ENCODE measurements at regions not wholly inside any gene's neighbourhood (a gene's known extent, or its start where the extent isn't known, plus 50 kb on each side); places are given as distances from the start of the nearest gene placed in this dataset.
A peak's percentile ranks its signal among the peaks of the same experiment; 100 is the strongest.

- Histone ChIP-seq H2BK12ac (ENCODE audit: low read depth, low read length) (no peak overlapping the region), H3K79me2 (ENCODE audit: control insufficient read depth in 1 of 2, insufficient read depth in 2 of 2, low read length in 2 of 2) (no peaks in the 10 kb centered on the region), H2AK5ac (ENCODE audit: low read depth, low read length) (no peak overlapping the region), H4K8ac (ENCODE audit: extremely low read depth, insufficient read depth, low read length) (no peak overlapping the region), H2BK15ac (ENCODE audit: low read length) (no peak overlapping the region), H3K79me1 (ENCODE audit: low read depth, low read length) (no peaks in the 10 kb centered on the region), H3K4me2 (ENCODE audit: insufficient read depth in 1 of 2, low read depth in 2 of 2, low read length in 2 of 2) (no peak overlapping the region), H4K20me1 (replicated peaks in 1 of 2; ENCODE audit: control insufficient read depth in 1 of 2, insufficient read depth in 2 of 2, low read length in 2 of 2) (no peaks in the 10 kb centered on the region), H2BK20ac (ENCODE audit: low read length) (no peak overlapping the region), H4K5ac (ENCODE audit: insufficient read length, low read depth, low read length) (no peak overlapping the region), H3K18ac (ENCODE audit: extremely low read depth, low read length) (no peak overlapping the region), H2AFZ (ENCODE audit: low read length) (peak overlapping the region; percentile 53; the same call in 1 of the 2 replicates), H3K4me3 (ENCODE audit: extremely low read depth in 1 of 4, insufficient read depth in 2 of 4, low read depth in 3 of 4, low read length in 4 of 4) (no peak overlapping the region), H3K36me3 (ENCODE audit: control insufficient read depth in 2 of 4, insufficient read depth in 4 of 4, low read length in 3 of 4) (no peaks in the 10 kb centered on the region), H3K27ac (ENCODE audit: low read depth, low read length) (no peak overlapping the region; the same call in 1 of the 2 replicates), H3K9me3 (ENCODE audit: insufficient read depth in 2 of 2, low read depth in 1 of 2, low read length in 1 of 2) (no peaks in the 10 kb centered on the region), H3K56ac (replicated peaks; ENCODE audit: insufficient read length, low read depth, low read length) (no peak overlapping the region), H2BK5ac (ENCODE audit: low read depth, low read length) (no peak overlapping the region), H3K23me2 (ENCODE audit: low read depth, low read length) (no peaks in the 10 kb centered on the region), H3K14ac (ENCODE audit: insufficient read length) (no peak overlapping the region), H3K9ac (replicated peaks in 1 of 4; ENCODE audit: extremely low read depth in 1 of 4, low read depth in 3 of 4, low read length in 3 of 4) (no peak overlapping the region), H3K27me3 (replicated peaks in 1 of 4; ENCODE audit: control insufficient read depth in 3 of 4, extremely low read depth in 1 of 4, insufficient read depth in 3 of 4, low read length in 3 of 4) (no peaks in the 10 kb centered on the region; a peak in 1 of 7 replicates), H2BK120ac (replicated peaks; ENCODE audit: low read depth, low read length) (no peak overlapping the region), H4K91ac (replicated peaks; ENCODE audit: insufficient read length, low read length) (no peak overlapping the region), H3K23ac (ENCODE audit: insufficient read length) (no peak overlapping the region), H3K4ac (replicated peaks; ENCODE audit: insufficient read length, low read depth, low read length) (no peak overlapping the region), H3K4me1 (replicated peaks in 1 of 4; ENCODE audit: control insufficient read depth in 3 of 4, insufficient read depth in 4 of 4, low read length in 3 of 4) (no peaks in the 10 kb centered on the region)
- 95% methylated on average over 3 of the region's 3 CpGs; no CpG with 5 or more reads in 1 of the 2 experiments for WGBS, 2 experiments (ENCODE audit: extremely low coverage in 1 of 2, insufficient coverage in 1 of 2, insufficient read length in 1 of 2, insufficient replicate concordance in 2 of 2, low coverage in 1 of 2, low lambda C conversion rate in 2 of 2, missing lambda C conversion rate in 1 of 2)
- no peak for FAIRE-seq
- TF ChIP-seq TCF12 (IDR thresholded peaks at IDR 0.05; ENCODE audit: low read depth, low read length) (no peak), BCL11A (IDR thresholded peaks at IDR 0.05; ENCODE audit: low read depth in 2 of 2, low read length in 2 of 2) (no peak), GTF2F1 (IDR thresholded peaks at IDR 0.05; ENCODE audit: borderline replicate concordance, low read depth, low read length) (no peak), SRF (IDR thresholded peaks at IDR 0.05; ENCODE audit: low read depth, low read length) (no peak), CREB1 (IDR thresholded peaks at IDR 0.05) (no peak), HDAC6 (IDR thresholded peaks at IDR 0.05; ENCODE audit: low read depth, low read length) (no peak), TAF7 (optimal IDR thresholded peaks at IDR 0.05; ENCODE audit: borderline replicate concordance, low read depth, low read length) (no peak), RNF2 (IDR thresholded peaks at IDR 0.05; ENCODE audit: borderline replicate concordance, low read depth, low read length, missing control alignments, poor library complexity, severe bottlenecking) (no peak), JUN (IDR thresholded peaks at IDR 0.05; ENCODE audit: low read depth, low read length) (no peak)
- no peak for DNase-seq (ENCODE audit: low read depth in 1 of 2, low spot score in 2 of 2)
- POLR2A ChIA-PET (ENCODE audit: partially characterized antibody): no interaction called here
- CTCF ChIA-PET (ENCODE audit: partially characterized antibody): no interaction called here
These were observed 774.7 kb upstream of the ADGRL4 start for GRCh38 chr1:79781261-79781660.

Data from H1 (cell line).